Fibroblast of skin of right quadriceps (primary cell): ENCODE measurements at regions not wholly inside any gene's neighbourhood (a gene's known extent, or its start where the extent isn't known, plus 50 kb on each side); places are given as distances from the start of the nearest gene placed in this dataset.

ENCODE experiments used
- DNase-seq: peaks from one replicate; pipeline ENCODE4 v3.0.0-alpha.2; 2013

DNA sequence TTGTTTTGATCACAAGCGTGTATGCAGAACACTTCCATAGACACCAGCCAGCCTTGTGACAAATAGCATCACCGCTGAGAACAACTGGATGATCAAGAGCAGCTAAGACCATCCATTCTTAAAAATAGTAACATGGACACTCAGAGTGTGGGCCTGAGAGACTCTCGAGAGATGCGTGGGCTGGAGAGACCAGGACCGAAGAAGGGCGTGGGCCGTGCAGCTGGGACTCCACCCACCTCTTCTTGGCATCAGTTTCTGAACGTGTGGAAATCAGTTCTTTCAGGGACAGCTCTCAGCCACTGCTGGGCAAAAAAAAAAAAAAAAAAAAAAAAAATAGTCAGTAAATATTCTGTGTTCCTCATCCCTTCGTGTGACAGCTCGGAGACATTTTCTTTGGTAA is 314.5 kb upstream of the CDH4 start:
- no peak for DNase-seq

DNA sequence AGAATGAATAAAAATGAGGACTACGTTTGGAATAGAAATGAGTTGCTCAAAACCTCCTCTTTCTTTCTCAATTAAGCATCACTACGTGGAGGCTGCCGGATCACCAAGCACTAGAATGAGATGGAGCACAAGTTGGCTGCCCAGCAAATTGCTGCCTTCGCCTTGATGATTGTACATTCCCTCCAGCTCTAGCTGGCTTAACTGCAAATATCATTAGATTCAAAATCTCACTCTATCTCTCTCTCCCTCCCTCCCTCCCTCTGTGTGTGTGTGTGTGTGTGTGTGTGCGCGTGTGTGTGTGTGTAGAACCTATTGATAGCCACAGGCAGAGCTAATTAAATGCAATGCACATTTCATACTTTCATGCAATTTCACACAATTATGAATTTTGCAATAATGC is 310.7 kb upstream of the CDH4 start:
- DNase-seq: no peak

DNA sequence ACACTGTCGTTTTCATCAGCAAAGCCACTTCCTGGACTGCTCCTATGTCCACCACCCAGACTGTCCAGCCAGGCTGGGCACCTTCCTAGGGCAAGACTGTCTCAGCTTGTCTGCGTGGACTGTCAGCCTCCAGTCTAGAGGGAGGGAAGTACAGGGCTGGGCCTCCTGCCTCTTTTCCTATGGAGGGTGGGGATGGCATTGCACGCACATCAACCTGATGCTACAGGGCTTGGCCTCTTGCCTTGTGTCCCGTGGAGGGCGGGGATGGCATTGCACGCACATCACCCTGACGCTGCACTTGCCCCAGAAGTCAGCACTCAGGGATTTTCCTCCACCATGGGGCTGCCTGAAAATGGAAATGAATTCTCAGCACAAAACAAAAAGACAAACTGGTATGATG is 304.2 kb upstream of the CDH4 start:
- no peak for DNase-seq

DNA sequence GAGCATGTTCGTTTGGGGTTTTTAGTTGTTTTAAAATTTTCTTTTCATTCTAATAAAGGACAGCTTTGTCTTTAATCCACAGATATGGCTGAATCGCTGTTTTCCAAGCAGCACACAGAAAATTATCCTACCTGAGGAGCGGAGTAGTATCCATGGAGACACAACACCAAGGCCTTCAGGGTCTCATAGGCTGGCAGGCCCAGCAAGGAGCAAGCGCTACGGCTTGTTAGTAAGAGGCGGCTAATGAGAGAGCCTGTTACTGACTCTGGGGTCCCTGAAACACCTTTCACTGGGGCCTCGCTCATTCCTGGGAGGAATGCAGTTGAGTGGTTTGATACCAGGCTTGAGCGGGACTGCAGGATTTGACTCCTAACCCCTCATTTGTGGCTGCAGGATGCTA is 303.8 kb upstream of the CDH4 start:
- no peak for DNase-seq

DNA sequence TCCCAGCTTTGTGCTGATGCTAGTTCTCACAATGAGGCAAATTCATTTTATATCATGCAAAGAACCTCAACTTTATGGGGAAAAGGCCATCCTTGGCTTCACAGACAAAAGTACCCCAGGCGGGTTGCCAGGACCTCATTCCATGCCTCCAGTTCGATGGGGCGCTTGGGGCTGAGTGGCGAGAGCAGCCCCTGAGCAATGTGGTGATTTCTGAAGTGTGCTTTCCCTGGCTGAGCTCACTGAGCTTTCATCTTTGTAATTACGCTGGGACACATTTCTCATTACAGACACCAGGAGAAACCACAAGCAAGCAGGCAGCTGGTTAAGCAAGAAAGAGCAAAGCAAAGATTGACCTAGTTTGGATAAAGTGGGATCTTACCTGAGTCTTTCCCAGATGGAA is 301.5 kb upstream of the CDH4 start:
- no peak for DNase-seq

DNA sequence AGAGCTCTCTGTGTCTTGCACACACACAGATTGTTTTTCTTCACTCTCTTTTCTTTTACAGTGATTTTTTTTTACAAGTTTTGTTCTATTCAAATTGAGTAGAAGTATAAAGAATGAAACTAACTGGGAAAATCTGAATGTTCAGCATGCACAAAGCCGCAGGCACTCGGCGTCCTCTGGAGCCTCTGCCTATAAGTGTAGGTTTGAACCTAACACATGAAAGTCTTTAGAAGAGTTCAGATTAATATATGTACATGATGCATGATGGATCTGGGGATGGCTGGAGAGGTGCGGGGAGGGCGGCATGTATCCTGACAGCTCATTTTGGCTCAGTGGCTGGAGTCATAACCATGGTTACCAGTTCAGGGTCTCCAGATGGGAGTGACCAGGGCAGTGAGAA is 301.1 kb upstream of the CDH4 start:
- no peak for DNase-seq

DNA sequence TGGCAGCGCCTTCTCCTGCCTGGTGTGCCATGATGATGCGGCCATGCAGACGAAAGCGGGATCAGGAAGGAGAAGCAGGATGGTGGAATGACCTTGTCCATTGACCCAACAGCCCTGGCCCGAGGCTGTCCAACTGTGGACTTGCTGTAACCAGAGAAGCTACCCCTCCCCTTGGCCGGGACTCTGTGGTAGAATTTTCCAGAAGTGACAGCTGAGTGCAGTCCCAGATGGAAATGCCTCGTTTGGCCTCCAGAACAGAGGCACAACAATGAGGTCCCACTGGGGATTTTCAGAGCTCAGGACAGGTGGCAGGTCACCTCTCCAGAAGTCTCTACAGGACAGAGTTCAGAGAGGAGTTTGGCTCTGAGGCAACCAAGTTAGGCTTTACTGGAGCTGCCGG is 299.2 kb upstream of the CDH4 start:
- DNase-seq: no peak

DNA sequence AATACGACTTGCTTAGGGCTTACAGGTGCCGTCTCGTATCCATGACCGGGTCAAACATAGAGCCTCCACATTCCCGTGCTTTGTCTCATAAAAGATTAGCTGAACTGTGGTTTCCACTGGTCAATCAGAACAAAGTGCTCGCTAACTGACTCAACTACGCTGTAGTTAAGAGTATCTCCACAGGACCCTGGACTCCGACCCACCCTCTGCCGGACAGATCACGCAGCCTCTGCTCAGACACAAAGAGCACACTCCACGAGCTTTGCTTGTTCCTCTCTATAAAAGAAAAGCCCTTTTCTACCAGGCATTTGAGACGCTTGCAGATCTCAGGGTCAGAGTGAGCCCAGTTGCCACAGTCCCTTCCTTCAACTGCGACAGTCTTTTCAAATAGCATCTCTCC is 298.7 kb upstream of the CDH4 start:
- no peak for DNase-seq

DNA sequence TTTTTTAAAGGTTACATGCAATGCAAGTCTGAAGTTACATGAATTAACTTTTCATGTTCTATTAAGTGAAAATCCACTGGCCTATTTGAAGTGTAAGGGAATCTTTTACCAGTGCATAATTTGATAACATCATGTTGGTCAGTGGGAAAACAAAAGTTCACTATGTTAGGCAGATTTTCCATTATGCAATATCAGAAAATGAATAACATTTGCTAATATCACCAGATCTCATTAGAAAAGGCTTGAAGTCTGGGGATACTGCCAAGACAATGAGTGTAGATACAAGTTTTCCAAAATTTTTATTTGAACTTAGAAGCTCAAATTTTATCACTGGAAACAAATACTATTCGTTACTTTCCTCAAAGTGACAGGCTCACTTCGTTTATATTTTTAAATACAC is 296.4 kb upstream of the CDH4 start:
- DNase-seq: no peak

DNA sequence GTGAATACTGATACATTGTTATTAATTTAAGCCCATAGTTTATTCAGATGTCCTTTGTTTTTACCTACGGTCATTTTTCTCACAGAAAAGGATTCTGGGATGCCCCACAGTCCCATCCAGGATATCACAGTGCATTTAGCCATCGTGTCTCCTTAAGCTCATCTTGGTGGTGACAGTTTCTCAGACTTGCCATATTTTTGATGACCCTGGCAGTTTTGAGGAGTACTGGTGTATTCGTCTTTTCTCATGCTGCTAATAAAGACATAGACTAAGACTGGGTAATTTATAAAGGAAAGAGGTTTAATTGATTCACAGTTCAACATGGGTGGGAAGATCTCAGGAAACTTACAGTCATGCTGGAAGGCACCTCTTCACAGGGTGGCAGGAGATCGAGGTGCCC is 295.9 kb upstream of the CDH4 start:
- no peak for DNase-seq

DNA sequence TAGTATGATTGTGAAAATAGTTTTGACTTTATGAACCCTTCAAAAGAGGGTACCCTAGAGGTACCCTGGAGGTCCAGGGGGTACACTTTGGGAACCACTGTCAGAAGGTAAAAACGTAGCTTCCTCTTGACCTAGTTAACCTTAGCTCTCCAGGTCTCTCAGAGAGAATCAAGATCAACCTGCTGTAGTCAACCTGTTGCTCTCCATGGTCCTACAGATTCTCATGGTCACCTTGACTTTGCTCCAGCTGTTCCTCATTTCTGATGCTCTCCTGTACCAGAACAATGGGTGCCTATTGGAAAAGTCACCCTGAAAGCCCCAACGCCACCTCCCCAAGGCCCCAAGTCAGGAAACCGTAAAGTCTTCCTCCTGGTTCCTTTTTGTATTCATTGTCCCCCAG is 294.4 kb upstream of the CDH4 start:
- DNase-seq: no peak

DNA sequence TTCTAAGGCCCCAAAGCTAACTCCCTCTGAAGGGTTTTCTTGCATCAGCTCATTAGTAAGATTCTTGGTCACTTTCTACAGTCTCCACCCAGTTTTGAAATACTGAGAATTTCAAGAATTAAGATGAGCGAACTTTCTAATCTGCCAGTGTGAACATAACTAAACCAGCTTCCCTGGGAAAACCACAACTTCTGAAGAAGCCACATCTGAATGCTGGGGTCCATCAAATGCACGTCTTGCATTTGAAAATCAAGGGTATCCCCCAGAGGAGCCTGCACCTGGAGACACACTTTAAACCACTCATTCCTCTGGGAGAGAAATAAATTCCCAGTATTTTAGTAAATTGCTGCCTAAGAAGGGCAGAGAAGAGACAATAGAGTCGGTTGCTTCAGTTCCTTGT is 292.1 kb upstream of the CDH4 start:
- DNase-seq: no peak

DNA sequence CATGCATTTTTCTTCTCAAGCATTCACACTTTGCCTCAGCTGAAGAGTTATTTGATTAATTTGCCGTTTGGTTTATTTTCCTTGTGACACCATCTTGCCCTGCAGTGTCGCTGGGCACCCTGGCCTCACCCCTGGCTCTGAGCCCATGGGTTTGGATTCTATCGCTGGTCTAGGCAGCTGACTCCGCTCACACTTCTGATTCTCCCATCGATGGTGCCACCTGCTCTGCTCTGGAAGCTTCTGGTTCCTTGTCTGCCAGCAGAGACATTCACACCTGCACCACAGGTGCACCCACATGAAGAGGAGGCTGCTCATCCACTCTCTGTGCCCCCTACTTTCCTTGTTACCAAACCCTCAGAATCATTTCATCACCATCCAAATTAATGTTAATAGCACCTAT is 291.6 kb upstream of the CDH4 start:
- DNase-seq: no peak

DNA sequence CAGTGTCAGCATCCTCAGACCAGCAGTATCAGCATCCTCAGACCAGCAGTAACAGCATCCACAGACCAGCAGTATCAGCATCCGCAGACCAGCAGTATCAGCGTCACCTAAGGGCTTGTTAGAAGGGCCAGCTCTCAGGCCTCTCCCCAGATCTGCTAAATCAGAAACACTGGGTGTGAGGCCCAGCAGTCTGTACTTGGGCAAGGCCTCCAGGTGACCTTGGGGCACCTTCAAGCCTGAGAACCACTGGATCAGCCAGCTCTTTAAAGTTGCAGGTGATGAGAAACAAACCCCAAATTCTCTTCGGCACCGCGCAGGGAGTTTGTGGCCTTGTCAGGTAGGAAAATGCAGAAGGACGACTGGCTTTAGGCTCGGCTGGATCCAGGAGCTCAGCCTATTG is 290.5 kb upstream of the CDH4 start:
- no peak for DNase-seq

DNA sequence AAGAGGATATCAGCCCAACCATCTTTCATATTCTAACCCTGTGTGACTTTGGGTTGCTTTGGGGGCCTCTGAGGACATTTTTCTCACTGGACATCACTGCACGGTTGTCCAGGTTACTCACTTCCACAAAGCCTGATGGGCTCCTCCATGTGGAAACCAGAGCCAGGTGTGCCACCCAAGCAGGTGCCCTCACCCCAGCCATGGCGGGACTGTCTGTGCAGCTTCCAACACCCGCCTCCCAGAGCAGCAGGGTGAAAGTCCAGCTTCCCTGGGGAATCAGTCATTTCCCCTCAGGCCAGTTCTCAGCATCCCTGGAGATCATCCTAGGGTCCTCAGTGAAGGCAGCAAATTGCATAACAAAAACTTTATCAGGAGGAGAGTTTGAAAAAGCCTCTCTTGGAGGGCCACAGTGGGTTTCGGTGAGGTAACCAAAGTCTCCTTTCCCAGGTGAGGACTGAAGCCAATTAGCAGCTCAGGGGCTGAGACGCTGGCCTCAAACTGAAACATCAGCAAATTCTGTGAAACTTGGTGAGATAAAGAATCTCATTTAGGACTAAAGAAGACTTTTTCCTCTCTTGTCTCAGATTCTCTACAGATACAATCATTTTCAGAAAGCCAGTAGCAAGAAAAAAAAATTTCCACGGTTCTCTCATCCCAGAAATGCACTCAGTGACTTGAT is 289.6 kb upstream of the CDH4 start:
- no peak for DNase-seq

DNA sequence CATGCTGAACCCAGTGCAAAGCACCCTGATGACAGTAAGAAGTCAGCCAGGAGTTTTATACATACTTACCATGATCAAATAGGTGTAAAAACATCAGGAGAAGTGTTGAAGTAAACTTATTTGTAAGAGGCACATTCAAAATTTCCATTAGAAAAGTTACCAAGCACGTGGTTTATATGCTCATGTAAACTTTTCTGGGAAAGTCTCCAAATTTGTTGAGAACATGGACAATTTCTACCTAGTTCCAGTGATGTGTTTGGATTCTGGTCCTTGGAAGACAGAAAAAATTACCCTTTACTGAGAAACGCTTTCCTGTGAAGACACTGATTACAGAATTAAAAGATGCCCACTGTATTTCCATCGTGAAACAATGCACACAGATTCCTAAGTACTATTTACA is 288.9 kb upstream of the CDH4 start:
- no peak for DNase-seq

DNA sequence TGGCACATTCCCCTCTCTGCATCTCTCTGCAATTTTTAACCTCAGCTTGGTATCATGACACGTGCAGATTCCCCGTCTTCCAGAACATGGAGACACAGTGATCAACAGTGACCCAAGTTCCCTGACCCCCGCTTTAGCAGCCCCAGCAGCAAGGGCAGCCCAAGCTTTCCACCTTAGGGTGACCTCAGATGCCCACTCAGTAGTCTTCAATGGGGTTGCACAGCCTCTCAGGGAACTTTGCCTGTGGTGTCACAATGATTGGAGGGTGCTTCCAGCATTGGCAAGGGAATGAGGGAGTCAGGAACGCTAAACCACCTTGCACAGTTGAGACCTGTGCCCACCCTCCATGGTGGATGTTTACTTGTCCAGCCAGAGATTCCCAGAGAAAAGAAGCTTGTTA is 287.1 kb upstream of the CDH4 start:
- DNase-seq: no peak

DNA sequence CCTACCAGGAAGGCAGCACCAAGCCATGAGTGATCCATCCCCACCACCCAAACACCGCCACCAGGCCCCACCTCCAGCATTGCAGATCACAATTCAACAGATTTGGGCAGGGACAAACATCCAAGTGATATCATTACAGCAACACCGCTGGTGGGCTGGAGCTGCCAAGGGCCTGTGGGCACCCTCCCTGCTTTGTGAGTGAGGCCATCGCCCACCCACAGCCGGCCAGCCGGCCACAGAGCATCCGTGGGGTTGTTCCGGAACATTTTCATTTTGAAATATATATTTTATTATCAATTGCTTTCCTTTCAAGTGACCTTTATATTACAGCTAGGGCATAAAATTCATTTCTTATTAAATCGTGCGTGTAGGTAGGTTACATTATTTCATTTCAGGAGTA is 286.0 kb upstream of the CDH4 start:
- DNase-seq: no peak

DNA sequence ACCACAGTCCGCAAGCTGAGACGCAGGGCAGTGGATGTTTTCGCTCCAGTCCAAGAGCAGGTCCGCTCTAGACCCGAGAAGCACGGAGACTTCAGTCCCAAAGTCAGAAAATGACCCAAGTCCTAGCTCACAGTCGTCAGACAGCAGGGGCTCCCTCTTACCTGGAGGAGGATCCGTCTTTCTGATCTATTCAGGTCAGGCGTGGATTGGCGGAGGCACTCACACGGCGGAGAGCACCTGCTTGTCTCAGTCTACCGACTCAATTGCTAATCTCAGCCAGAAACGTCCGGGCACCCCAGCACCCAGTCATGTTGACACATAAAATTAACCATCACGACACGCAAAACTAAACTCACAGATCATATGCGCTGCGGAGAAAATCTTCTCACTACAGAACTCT is 285.3 kb upstream of the CDH4 start:
- no peak for DNase-seq

DNA sequence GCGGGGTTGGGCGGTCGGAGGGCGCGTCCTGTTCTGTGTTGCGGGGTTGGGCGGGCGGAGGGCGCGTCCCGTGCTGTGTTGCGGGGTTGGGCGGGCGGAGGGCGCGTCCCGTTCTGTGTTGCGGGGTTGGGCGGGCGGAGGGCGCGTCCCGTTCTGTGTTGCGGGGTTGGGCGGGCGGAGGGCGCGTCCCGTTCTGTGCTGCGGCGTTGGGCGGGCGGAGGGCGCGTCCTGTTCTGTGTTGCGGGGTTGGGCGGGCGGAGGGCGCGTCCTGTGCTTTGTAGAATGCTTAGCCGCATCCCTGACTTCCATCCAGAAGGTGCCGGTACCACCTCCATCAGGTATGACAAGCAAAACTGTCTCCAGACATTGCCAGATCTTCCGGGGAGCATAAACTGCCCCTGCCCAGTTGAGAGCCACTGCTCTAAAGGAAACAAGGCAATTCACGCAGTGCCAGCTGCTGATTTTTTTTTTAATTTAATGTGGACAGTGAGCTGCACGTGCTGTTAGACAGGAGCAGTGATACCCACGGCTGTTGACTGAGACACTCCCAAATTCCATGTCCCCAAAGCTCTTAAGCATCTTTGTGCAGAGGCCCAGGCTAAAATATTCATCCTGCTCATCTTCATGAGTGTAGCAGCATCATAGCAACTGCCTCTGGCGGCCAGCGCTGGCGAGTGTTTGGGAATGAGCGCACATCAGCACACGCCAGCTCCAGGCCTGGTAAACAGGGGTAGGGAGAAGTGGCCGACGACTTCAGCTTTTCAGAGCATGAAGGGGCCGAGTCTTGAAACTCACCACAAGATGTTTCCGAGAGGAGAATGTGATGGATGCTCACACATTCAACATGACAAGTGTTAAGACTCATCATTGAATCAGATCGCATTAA is 284.4 kb upstream of the CDH4 start:
- DNase-seq: no peak

DNA sequence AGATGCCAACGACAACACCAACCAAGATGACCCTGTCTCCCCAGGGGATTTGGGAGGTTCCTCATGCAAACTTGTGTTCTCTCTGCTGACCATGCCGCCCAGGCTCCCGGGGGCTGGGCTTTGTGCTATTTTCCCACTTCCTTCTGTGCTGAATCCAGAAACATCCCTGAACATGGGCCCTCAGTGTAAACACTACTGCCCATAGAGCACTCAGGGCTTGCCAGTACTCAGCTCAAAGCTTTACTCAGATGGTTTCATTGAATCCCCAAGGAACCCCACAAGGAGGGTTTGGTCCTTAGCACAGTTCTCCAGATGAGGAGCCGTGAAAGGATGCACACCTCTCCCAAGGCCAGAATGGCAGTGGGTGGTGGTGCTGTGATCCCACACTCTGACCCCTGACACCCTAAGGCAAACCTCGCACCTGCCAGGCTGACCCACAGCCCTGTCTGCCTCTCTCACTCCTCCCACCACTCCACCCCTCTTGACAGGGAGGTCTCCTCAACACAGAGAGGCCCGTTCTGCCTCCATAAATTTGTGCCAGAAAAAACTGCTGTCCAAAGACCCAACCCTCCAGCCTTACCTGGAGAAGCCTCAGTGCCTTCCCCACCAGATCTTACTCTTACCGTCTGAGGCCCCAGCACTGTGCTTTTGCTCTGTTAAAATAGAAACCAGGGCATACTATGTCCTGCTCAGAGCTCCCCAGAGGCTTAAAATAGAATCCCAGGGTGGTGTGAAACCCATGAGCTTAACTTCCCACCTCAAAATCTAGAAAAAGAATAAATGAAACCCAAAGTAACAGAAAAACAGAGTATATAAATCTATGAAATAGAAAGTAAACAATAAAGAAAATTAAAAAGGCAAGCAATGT is 283.0 kb upstream of the CDH4 start:
- DNase-seq: no peak

DNA sequence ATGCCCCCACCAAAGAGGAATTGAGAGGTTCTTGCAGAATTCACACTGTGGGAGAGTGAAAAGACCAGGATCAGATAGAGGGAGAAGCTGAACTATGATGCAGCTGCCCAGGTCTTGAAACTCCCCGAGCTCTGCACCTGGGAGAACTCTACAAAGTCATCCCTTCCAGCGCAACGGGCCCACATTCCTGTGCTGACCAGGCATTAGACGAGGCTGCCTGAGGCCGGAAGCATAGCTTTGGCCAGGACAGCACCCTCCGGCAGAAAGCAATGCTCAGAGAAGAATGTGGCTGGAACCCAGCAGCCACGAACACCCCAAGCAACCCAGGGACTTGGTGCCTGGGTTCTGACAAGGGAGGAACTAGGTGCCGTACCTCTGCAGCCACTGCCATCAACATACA is 281.5 kb upstream of the CDH4 start:
- no peak for DNase-seq

DNA sequence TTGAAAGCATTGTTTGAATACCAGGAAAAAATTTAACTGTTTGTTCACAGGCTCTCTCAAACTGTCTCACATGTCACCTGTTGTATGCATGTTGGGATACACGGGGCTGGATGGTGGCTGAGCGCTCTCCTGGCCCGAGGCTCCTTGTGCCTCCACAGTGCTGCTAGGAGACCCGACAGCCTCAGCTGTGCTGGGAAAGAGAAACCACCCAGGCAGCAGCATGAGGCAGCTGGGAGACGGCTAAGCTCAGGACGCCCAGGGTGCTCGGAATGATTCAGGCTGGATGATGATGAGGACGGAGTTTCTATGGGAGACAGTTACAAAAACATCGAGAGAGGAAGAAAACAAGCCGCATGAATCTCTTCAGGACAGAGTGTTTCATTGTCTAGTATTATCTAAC is 278.0 kb upstream of the CDH4 start:
- no peak for DNase-seq

DNA sequence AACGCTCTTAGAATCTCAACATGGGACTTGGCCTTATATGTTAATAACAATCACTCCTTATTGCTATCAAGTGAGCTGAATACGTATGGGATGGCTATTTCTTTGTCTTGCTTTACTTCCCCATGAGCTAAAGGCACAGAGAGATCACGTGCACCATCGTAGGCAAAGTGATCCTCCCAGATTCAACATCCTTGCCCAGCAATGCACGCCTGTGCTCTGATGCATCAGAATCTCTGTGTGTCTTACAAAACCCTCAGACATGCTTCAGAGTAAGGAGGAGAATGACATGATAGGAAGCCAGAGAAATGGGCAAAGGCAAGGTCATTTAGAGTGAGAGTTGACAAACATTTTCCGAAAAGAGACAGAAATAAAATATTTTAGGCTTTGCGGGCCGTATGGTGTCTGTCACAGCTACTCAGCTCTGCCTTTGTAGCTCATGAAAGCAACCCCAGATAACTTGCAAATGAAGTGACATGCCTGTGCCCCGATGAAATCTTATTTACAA is 277.6 kb upstream of the CDH4 start:
- no peak for DNase-seq
